ENCODE measurements at regions not wholly inside any gene's neighbourhood (a gene's known extent, or its start where the extent isn't known, plus 50 kb on each side); places are given as distances from the start of the nearest gene placed in this dataset.

- no peak for DNase-seq
Observed at GRCh38 chr10:131743190-131744151, 157.3 kb upstream of the PPP2R2D start.

- DNase-seq, result no peak
Observed at GRCh38 chr10:131744346-131744745, 156.5 kb upstream of the PPP2R2D start.

GRCh38 chr10:131745591-131745990 lies 155.2 kb upstream of the PPP2R2D start:
- no peak for DNase-seq

GRCh38 chr10:131746241-131746711 lies 154.5 kb upstream of the PPP2R2D start:
- DNase-seq, result no peak

- no peak for DNase-seq
Observed at GRCh38 chr10:131746785-131747184, 154.0 kb upstream of the PPP2R2D start.

GRCh38 chr10:131747251-131747650 lies 153.6 kb upstream of the PPP2R2D start:
- no peak for DNase-seq

- DNase-seq, result no peak
Observed at GRCh38 chr10:131747791-131748190, 153.0 kb upstream of the PPP2R2D start.

GRCh38 chr10:131748191-131748590 lies 152.6 kb upstream of the PPP2R2D start:
- no peak for DNase-seq

- DNase-seq, result no peak
Observed at GRCh38 chr10:131748831-131749766, 151.7 kb upstream of the PPP2R2D start.

GRCh38 chr10:131749767-131750142 lies 151.1 kb upstream of the PPP2R2D start:
- no peak for DNase-seq

- DNase-seq, result no peak
Observed at GRCh38 chr10:131750171-131750895, 150.5 kb upstream of the PPP2R2D start.

- no peak for DNase-seq
Observed at GRCh38 chr10:131750973-131751826, 149.6 kb upstream of the PPP2R2D start.

- DNase-seq, result no peak
Observed at GRCh38 chr10:131751827-131752775, 148.7 kb upstream of the PPP2R2D start.

GRCh38 chr10:131753336-131753735 lies 147.5 kb upstream of the PPP2R2D start:
- no peak for DNase-seq

- DNase-seq, result no peak
Observed at GRCh38 chr10:131755200-131755599, 145.6 kb upstream of the PPP2R2D start.

GRCh38 chr10:131757285-131758058 lies 143.3 kb upstream of the PPP2R2D start:
- no peak for DNase-seq

- DNase-seq, result no peak
Observed at GRCh38 chr10:131758062-131758938, 142.5 kb upstream of the PPP2R2D start.

- no peak for DNase-seq
Observed at GRCh38 chr10:131758939-131759301, 141.9 kb upstream of the PPP2R2D start.

GRCh38 chr10:131759347-131759746 lies 141.5 kb upstream of the PPP2R2D start:
- DNase-seq, result no peak

All from T-helper 9 cell (primary cell).